ENCODE measurements at regions not wholly inside any gene's neighbourhood (a gene's known extent, or its start where the extent isn't known, plus 50 kb on each side); places are given as distances from the start of the nearest gene placed in this dataset.

GRCh38 chr2:58425368-58425767 lies 184.2 kb upstream of the FANCL start:
- Histone ChIP-seq H3K27me3 (peaks cover 0 to 54% (median 52%) of the 10 kb centered on the region in 7 donors), H3K27ac (no peak overlapping the region), H3K4me3 (no peak overlapping the region), H3K4me1 (peaks cover 0 to 10% (median 8%) of the 10 kb centered on the region in 9 donors), H3K9me3 (no peaks in the 10 kb centered on the region), H3K36me3 (no peaks in the 10 kb centered on the region)
- intact Hi-C loops (cut with DNase I), result no loop called here
- DNase-seq, result no peak
- 96 to 97% methylated on average over 1 of the region's 1 CpG for WGBS, 2 donors
- no peak for TF ChIP-seq CTCF (IDR thresholded peaks at IDR 0.05)
- no peak for ATAC-seq

GRCh38 chr2:58419983-58420382 lies 178.9 kb upstream of the FANCL start:
- no peak for ATAC-seq
- no peaks in the 10 kb centered on the region for H3K9me3 ChIP-seq

GRCh38 chr2:58416696-58417095 lies 175.6 kb upstream of the FANCL start:
- Histone ChIP-seq H3K4me1 (no peaks in the 10 kb centered on the region), H3K27ac (no peak overlapping the region), H3K36me3 (no peaks in the 10 kb centered on the region), H3K9me3 (peaks cover 0 to 3% (median 0%) of the 10 kb centered on the region in 11 donors), H3K4me3 (no peak overlapping the region), H3K27me3 (peaks cover 0 to 6% (median 0%) of the 10 kb centered on the region in 7 donors)
- WGBS, 2 donors, result 85 to 86% methylated on average over 3 of the region's 3 CpGs
- TF ChIP-seq CTCF (IDR thresholded peaks at IDR 0.05), result no peak
- intact Hi-C loops (cut with DNase I), result no loop called here
- DNase-seq (no peak), ATAC-seq (no peak)

More at GRCh38 chr2:58419983-58420382, 178.9 kb upstream of the FANCL start:
- Histone ChIP-seq H3K4me1 (no peaks in the 10 kb centered on the region), H3K27ac (no peak overlapping the region), H3K27me3 (peaks cover 0 to 16% (median 10%) of the 10 kb centered on the region in 7 donors), H3K36me3 (no peaks in the 10 kb centered on the region), H3K4me3 (no peak overlapping the region)
- TF ChIP-seq CTCF (IDR thresholded peaks at IDR 0.05), result no peak
- intact Hi-C loops (cut with DNase I), result no loop called here
- DNase-seq, result no peak
- WGBS, 2 donors, result 86 to 92% methylated on average over 2 of the region's 2 CpGs

- Histone ChIP-seq H3K4me3 (no peak overlapping the region), H3K9me3 (peaks cover 0 to 3% (median 0%) of the 10 kb centered on the region in 11 donors), H3K27ac (no peak overlapping the region), H3K4me1 (no peaks in the 10 kb centered on the region), H3K36me3 (no peaks in the 10 kb centered on the region), H3K27me3 (no peaks in the 10 kb centered on the region)
- intact Hi-C loops (cut with DNase I), result no loop called here
- ATAC-seq (no peak), DNase-seq (no peak)
- WGBS, 2 donors, result 71 to 75% methylated on average over 2 of the region's 2 CpGs
- no peak for TF ChIP-seq CTCF (IDR thresholded peaks at IDR 0.05)
These were observed 173.4 kb upstream of the FANCL start for GRCh38 chr2:58414506-58414905.

Measured in heart right ventricle (tissue), 16 donors.